ENCODE measurements at regions not wholly inside any gene's neighbourhood (a gene's known extent, or its start where the extent isn't known, plus 50 kb on each side); places are given as distances from the start of the nearest gene placed in this dataset.

GRCh38 chr6:44708208-44708607, 320.7 kb downstream of the CDC5L start:
- TF ChIP-seq CTCF (IDR thresholded peaks at IDR 0.05): no peak
- Histone ChIP-seq H3K4me3 (no peak overlapping the region), H3K27ac (no peak overlapping the region)
- DNase-seq (ENCODE audit: low spot score): peak; percentile 4

- no peak for TF ChIP-seq CTCF (IDR thresholded peaks at IDR 0.05)
- Histone ChIP-seq H3K27ac (no peak overlapping the region), H3K4me3 (no peak overlapping the region)
- no peak for DNase-seq (ENCODE audit: low spot score)
These were observed 325.0 kb downstream of the CDC5L start for GRCh38 chr6:44712353-44713111.

- Histone ChIP-seq H3K27ac (no peak overlapping the region), H3K4me3 (no peak overlapping the region)
- TF ChIP-seq CTCF (IDR thresholded peaks at IDR 0.05): no peak
- no peak for DNase-seq (ENCODE audit: low spot score)
These were observed 327.7 kb downstream of the CDC5L start for GRCh38 chr6:44715188-44715587.

GRCh38 chr6:44715925-44716324, 328.4 kb downstream of the CDC5L start:
- Histone ChIP-seq H3K27ac (no peak overlapping the region), H3K4me3 (no peak overlapping the region)
- TF ChIP-seq CTCF (IDR thresholded peaks at IDR 0.05): no peak
- DNase-seq (ENCODE audit: low spot score): peak; percentile 17

GRCh38 chr6:44717431-44717830, 329.9 kb downstream of the CDC5L start:
- no peak overlapping the region for H3K4me3 ChIP-seq
- no peak for TF ChIP-seq CTCF (IDR thresholded peaks at IDR 0.05)
- no peak overlapping the region for H3K27ac ChIP-seq
- DNase-seq (ENCODE audit: low spot score): no peak

- peak; percentile 2 for DNase-seq (ENCODE audit: low spot score)
- Histone ChIP-seq H3K27ac (no peak overlapping the region), H3K4me3 (no peak overlapping the region)
- TF ChIP-seq CTCF (IDR thresholded peaks at IDR 0.05): no peak
These were observed 334.6 kb downstream of the CDC5L start for GRCh38 chr6:44721954-44722578.

GRCh38 chr6:44722736-44723135, 335.2 kb downstream of the CDC5L start:
- H3K4me3 ChIP-seq: no peak overlapping the region
- peak; percentile 4 for DNase-seq (ENCODE audit: low spot score)
- no peak for TF ChIP-seq CTCF (IDR thresholded peaks at IDR 0.05)
- H3K27ac ChIP-seq: no peak overlapping the region

All from coronary artery (tissue), 2 donors.